Urothelium cell line (cell line): ENCODE measurements at regions not wholly inside any gene's neighbourhood (a gene's known extent, or its start where the extent isn't known, plus 50 kb on each side); places are given as distances from the start of the nearest gene placed in this dataset.

ENCODE experiments used
- DNase-seq: peaks from one replicate; pipeline ENCODE4 v3.0.0; 2011; ENCODE audit warnings: low spot score, mixed read lengths
- FAIRE-seq: peaks from 2 replicates; lab custom pipeline; 2011; peaks lifted over from hg19 to GRCh38; lab: Jason Lieb, UNC

- DNase-seq (no peak), FAIRE-seq (no peak)
Measured at GRCh38 chr4:18938343-18939099, 917.0 kb upstream of the LCORL start.

- DNase-seq (no peak), FAIRE-seq (no peak)
Measured at GRCh38 chr4:18937746-18938145, 916.2 kb upstream of the LCORL start.

GRCh38 chr4:18937080-18937479 is 915.5 kb upstream of the LCORL start:
- DNase-seq = no peak
- FAIRE-seq = no peak

- DNase-seq = no peak
- no peak for FAIRE-seq
Measured at GRCh38 chr4:18935659-18936345, 914.2 kb upstream of the LCORL start.

- FAIRE-seq (no peak), DNase-seq (no peak)
Measured at GRCh38 chr4:18934197-18934596, 912.6 kb upstream of the LCORL start.

GRCh38 chr4:18932730-18933339 is 911.3 kb upstream of the LCORL start:
- DNase-seq (no peak), FAIRE-seq (no peak)

DNA sequence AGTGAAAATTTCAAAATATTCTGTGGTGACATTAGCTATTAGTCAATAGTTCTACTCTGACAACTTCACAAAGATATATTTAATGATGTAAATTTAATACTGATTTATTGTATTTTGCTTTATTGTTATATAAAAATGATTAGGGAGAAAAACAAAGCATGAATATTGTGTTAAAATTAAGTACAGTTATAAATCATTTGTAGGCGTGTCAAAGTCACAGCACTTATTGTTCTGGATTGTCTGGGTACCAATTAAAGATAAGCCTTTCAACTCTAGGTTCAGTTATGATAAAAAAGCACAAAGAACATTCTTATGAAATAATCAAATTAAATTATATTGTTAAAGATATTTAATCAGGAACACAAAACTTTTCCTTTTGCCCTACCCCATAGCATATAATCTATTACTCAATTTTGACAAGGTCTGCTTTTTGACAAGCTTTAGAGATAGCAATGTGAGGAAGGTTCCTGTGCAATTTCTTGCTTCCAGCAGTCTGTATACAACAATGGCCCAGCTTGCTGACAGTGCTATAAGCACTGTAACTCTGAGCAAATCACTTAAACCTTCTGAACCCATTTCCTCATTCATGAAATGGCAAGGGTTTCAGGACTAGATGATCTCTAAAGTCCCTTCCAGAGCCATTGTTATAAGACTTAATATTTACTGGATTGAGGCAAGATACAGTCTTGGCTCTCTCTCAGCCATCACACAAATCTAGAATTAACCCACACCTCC is 910.3 kb upstream of the LCORL start:
- FAIRE-seq = no peak
- DNase-seq = no peak

- no peak for DNase-seq
- FAIRE-seq = no peak
Measured at GRCh38 chr4:18930487-18930886, 908.9 kb upstream of the LCORL start.

GRCh38 chr4:18923496-18924161 is 902.1 kb upstream of the LCORL start:
- FAIRE-seq = no peak
- DNase-seq = no peak

- DNase-seq = no peak
- FAIRE-seq = no peak
Measured at GRCh38 chr4:18917689-18918088, 896.1 kb upstream of the LCORL start.

- FAIRE-seq (no peak), DNase-seq (no peak)
Measured at GRCh38 chr4:18914182-18914581, 892.6 kb upstream of the LCORL start.

GRCh38 chr4:18894928-18895327 is 873.4 kb upstream of the LCORL start:
- no peak for DNase-seq
- no peak for FAIRE-seq

DNA sequence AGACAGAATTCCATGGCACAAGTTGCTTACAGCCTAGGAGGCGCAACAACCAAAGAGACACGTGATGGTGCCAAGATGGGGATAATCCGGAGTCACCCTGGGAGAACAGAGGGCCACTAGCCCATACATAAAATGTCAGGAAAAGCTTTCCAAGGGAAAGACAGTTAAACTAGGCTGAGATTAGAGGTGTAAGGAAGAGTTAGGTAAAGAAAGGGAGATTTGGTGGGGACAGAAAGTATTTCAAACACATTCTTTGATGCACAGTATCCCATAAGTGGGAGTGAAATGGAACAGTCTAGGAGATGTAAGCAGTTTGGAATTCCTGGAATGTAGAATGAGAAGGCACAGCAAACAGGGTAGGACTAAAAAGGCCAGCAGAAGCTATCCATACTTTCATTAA is 860.9 kb upstream of the LCORL start:
- DNase-seq (peak; percentile 47), FAIRE-seq (no peak)

GRCh38 chr4:18881556-18881955 is 860.0 kb upstream of the LCORL start:
- FAIRE-seq (no peak), DNase-seq (no peak)

DNA sequence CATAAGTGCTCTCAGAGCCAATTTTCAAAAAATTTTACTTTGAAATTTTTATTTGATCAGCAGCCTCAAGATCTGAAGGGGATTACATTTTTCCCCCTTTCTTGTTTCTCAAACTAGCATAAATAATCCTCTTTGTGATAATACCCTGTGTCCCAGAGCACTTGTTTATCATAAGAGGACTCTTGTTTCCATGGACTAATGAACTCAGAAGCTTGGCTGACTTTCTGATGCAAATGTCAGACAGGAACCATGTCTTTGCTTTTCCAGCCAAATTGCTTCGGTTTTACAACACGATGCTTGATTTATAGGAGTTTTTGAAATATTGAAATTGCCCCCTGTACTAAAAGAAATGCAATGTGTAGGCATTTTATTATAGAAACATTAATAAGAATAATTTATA is 859.3 kb upstream of the LCORL start:
- FAIRE-seq (no peak), DNase-seq (no peak)

- FAIRE-seq (no peak), DNase-seq (no peak)
Measured at GRCh38 chr4:18878561-18878960, 857.0 kb upstream of the LCORL start.

DNA sequence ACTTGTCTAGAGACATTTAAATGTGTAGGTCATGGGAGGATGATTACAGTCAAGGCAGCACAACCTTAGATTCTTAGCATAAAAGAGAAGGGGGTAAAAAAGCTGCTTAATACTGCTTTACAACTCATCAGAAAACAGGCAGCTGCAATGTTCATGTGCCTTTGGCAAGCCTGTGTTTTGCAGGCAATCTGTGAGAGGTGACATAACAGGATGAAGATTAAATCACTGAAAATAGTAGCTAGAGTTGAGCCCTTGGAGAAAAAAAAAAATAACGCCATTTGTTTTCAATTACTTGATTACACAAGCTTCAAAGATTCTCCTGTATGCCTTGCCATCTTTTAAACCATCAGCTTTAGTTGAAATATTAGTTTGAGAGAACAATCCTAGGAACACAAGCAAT is 847.6 kb upstream of the LCORL start:
- DNase-seq = no peak
- FAIRE-seq = no peak

GRCh38 chr4:18860836-18861530 is 839.4 kb upstream of the LCORL start:
- DNase-seq (no peak), FAIRE-seq (no peak)

- FAIRE-seq = no peak
- DNase-seq = no peak
Measured at GRCh38 chr4:18859468-18859867, 837.9 kb upstream of the LCORL start.

GRCh38 chr4:18858229-18858922 is 836.8 kb upstream of the LCORL start:
- DNase-seq (no peak), FAIRE-seq (no peak)
